ENCODE measurements at regions not wholly inside any gene's neighbourhood (a gene's known extent, or its start where the extent isn't known, plus 50 kb on each side); places are given as distances from the start of the nearest gene placed in this dataset.
"Not testable (repeated sequence)": the region's sequence is repeated elsewhere in the genome, so short reads cannot be mapped to it uniquely, and the experiment has no call there.

GRCh38 chr5:163252950-163253349 is 184.4 kb upstream of the CCNG1 start:
- no peak overlapping the region for H3K4me3 ChIP-seq (ENCODE audit: low read length)
- TF ChIP-seq CTCF (conservative IDR thresholded peaks at IDR 0.05; ENCODE audit: low read length): no peak
- no peak for DNase-seq (ENCODE audit: low read depth)

DNA sequence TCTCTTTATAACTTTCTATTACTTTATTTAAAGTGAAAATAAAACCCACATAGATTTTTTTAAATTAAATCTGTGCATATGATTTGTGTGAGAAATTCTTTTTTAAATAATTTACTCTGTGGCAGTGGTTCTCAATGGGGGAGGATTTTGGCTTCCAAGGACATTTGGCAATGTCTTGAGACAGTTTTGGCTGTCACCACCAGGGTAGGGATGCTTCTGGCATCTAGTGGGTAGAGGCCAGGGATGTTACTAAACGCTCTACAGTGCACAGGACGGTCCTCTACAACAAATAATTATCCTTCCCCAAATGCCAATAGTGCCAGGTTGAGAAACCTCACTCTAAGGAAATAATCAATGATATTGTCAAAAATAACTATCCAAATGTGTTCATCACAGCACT is 177.9 kb upstream of the CCNG1 start:
- DNase-seq (ENCODE audit: low read depth): no peak
- no peak overlapping the region for H3K4me3 ChIP-seq (ENCODE audit: low read length)
- TF ChIP-seq CTCF (conservative IDR thresholded peaks at IDR 0.05; ENCODE audit: low read length): no peak

DNA sequence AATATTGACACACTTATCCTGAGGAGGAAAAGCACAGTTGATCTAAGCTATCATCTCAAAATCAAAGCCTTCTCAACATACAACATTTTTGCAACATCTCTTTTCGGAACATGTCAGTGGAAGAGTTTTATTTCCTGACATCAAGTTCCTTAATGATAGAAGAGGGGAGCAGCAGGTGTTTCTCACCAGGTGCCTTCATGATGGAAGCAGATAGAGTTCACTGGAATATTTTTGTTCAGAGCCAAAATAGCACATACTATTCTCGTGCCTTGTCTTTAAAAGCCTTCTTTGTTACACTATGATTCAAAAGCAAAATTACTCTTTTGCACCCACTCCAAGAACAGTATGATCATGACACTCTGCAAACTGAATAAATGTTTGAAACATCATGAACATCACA is 176.9 kb upstream of the CCNG1 start:
- TF ChIP-seq CTCF (conservative IDR thresholded peaks at IDR 0.05; ENCODE audit: low read length): no peak
- no peak overlapping the region for H3K4me3 ChIP-seq (ENCODE audit: low read length)
- DNase-seq (ENCODE audit: low read depth): no peak

DNA sequence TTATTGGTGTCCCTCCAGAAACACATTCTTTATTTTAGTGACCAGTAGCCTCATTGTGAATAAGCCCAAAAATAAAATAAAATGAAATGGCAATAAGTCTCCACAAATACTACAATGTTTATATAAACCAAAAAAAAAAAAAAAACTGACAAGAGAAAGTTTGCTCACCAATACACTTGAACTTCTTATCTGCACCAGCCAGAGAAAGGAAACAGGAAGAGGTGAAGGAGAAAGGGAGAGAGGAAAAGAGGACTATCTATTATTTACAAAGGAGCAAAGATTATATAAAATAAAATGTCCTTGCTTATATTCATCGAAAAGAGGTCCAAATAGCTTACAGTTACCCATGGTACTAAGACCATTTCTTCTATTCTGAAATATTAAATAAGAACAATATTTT is 176.4 kb upstream of the CCNG1 start:
- no peak overlapping the region for H3K4me3 ChIP-seq (ENCODE audit: low read length)
- no peak for DNase-seq (ENCODE audit: low read depth)
- no peak for TF ChIP-seq CTCF (conservative IDR thresholded peaks at IDR 0.05; ENCODE audit: low read length)

GRCh38 chr5:163261647-163262269 is 175.6 kb upstream of the CCNG1 start:
- TF ChIP-seq CTCF (conservative IDR thresholded peaks at IDR 0.05; ENCODE audit: low read length): no peak
- no peak for DNase-seq (ENCODE audit: low read depth)
- no peak overlapping the region for H3K4me3 ChIP-seq (ENCODE audit: low read length)

GRCh38 chr5:163266249-163266648 is 171.1 kb upstream of the CCNG1 start:
- not testable (repeated sequence) for DNase-seq (ENCODE audit: low read depth)

GRCh38 chr5:163269624-163270023 is 167.8 kb upstream of the CCNG1 start:
- no peak overlapping the region for H3K4me3 ChIP-seq (ENCODE audit: low read length)
- TF ChIP-seq CTCF (conservative IDR thresholded peaks at IDR 0.05; ENCODE audit: low read length): no peak
- no peak for DNase-seq (ENCODE audit: low read depth)

More at GRCh38 chr5:163266249-163266648, 171.1 kb upstream of the CCNG1 start:
- not testable (repeated sequence) for H3K4me3 ChIP-seq (ENCODE audit: low read length)

- H3K4me3 ChIP-seq (ENCODE audit: low read length): no peak overlapping the region
- no peak for DNase-seq (ENCODE audit: low read depth)
- no peak for TF ChIP-seq CTCF (conservative IDR thresholded peaks at IDR 0.05; ENCODE audit: low read length)
Measured at GRCh38 chr5:163276466-163276865, 160.9 kb upstream of the CCNG1 start.

DNA sequence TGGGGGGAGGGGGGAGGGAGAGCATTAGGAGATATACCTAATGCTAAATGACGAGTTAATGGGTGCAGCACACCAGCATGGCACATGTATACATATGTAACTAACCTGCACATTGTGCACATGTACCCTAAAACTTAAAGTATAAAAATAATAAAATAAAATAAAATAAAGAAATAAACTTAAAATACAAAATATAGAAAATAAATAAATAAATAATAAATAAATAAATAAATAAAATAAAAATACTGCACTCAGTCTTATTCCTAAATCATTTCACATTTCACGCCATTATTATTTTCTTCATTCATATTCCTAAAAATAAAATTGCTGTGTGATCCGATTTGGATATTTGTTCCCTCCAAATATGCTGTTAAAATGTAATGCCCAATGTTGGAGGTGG is 156.5 kb upstream of the CCNG1 start:
- not testable (repeated sequence) for DNase-seq (ENCODE audit: low read depth); H3K4me3 ChIP-seq (ENCODE audit: low read length)

Measured in AG10803 (cell line).